Mesendoderm (in vitro differentiated cells): ENCODE measurements at regions not wholly inside any gene's neighbourhood (a gene's known extent, or its start where the extent isn't known, plus 50 kb on each side); places are given as distances from the start of the nearest gene placed in this dataset.

Experiments
- DNase-seq: peaks from one replicate; pipeline ENCODE4 v3.0.0; 2013
- H2AK5ac ChIP-seq: 2 replicates; pipeline ENCODE4 v1.6.1; 2013; ENCODE audit warnings: low read length, inconsistent platforms
- H2BK120ac ChIP-seq: 2 replicates; pipeline ENCODE4 v1.6.1; 2013; ENCODE audit warnings: low read depth, mild to moderate bottlenecking, low read length, moderate library complexity, mixed read lengths
- H2BK15ac ChIP-seq: replicated peaks from 2 replicates; pipeline ENCODE4 v1.6.1; 2013; ENCODE audit warnings: low read depth, mild to moderate bottlenecking, moderate library complexity
- H2BK5ac ChIP-seq: 2 replicates; pipeline ENCODE4 v1.6.1; 2013; ENCODE audit warnings: low read length, inconsistent platforms
- H3K18ac ChIP-seq: 2 replicates; pipeline ENCODE4 v1.6.1; 2013; ENCODE audit warnings: mild to moderate bottlenecking, low read length, mixed read lengths
- H3K23ac ChIP-seq: one replicate; pipeline ENCODE4 v1.6.1; 2013; ENCODE audit warnings: low read length
- H3K27ac ChIP-seq: 2 replicates; pipeline ENCODE4 v1.5.1; 2013; ENCODE audit warnings: low read depth, mild to moderate bottlenecking, inconsistent platforms, low read length, moderate library complexity
- H3K27me3 ChIP-seq: 2 replicates; pipeline ENCODE4 v1.6.1; 2013; ENCODE audit warnings: low read length, control low read depth, mild to moderate bottlenecking, inconsistent platforms; ENCODE audit not compliant: insufficient read depth, poor library complexity
- H3K36me3 ChIP-seq: 2 replicates; pipeline ENCODE4 v1.6.1; 2013; ENCODE audit warnings: low read length, inconsistent platforms; ENCODE audit not compliant: control insufficient read depth, insufficient read depth
- H3K4ac ChIP-seq: one replicate; pipeline ENCODE4 v1.6.1; 2013; ENCODE audit warnings: low read depth, mild to moderate bottlenecking, low read length, moderate library complexity
- H3K4me1 ChIP-seq: 2 replicates; pipeline ENCODE4 v1.6.1; 2013; ENCODE audit warnings: low read depth, low read length, inconsistent platforms; ENCODE audit not compliant: control insufficient read depth
- H3K4me2 ChIP-seq: 2 replicates; pipeline ENCODE4 v1.6.1; 2013; ENCODE audit warnings: low read length
- H3K4me3 ChIP-seq: 2 replicates; pipeline ENCODE4 v1.5.1; 2013; ENCODE audit warnings: mild to moderate bottlenecking, low read length
- H3K56ac ChIP-seq: one replicate; pipeline ENCODE4 v1.6.1; 2013; ENCODE audit warnings: low read length
- H3K79me1 ChIP-seq: 2 replicates; pipeline ENCODE4 v1.6.1; 2013; ENCODE audit warnings: low read length, inconsistent platforms
- H3K79me2 ChIP-seq: 2 replicates; pipeline ENCODE4 v1.6.1; 2013; ENCODE audit warnings: mild to moderate bottlenecking, low read length; ENCODE audit not compliant: control insufficient read depth, insufficient read depth
- H3K9ac ChIP-seq: 2 replicates; pipeline ENCODE4 v1.6.1; 2013; ENCODE audit warnings: low read length, inconsistent platforms
- H4K5ac ChIP-seq: one replicate; pipeline ENCODE4 v1.6.1; 2013; ENCODE audit warnings: low read length
- H4K8ac ChIP-seq: one replicate; pipeline ENCODE4 v1.6.1; 2013; ENCODE audit warnings: low read depth, mild to moderate bottlenecking, control low read depth, low read length, moderate library complexity
- WGBS: extraction: QIAGEN DNeasy Blood & Tissue Kit; methylation state at CpG from one replicate; pipeline ENCODE4 v1.1.7; 2013; ENCODE audit warnings: low lambda C conversion rate, missing lambda C conversion rate; ENCODE audit not compliant: insufficient coverage; ENCODE audit errors: extremely low coverage; 5-methylcytosine and 5-hydroxymethylcytosine counted together

DNA sequence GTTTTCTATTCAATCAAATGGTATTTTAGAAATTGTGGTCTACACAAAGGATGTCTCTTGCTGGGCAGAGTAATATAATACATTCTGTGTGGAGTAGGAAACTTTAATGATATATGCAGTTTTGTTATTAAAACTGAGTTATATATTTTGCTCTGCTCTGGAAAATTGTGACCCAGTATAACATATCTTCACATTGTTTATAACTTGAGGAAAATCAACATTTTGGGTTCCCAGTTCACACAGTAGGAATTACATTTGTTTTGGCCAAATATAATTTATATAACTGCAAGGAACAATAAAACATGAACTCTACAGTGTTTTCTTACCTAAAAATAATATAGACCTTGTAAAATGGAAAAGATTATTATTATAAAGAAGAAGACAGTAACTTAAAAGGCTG lies 372.4 kb downstream of the OSR1 start:
- no peaks in the 10 kb centered on the region for H3K27me3 ChIP-seq
- H3K18ac ChIP-seq: no peak overlapping the region
- no peaks in the 10 kb centered on the region for H3K79me2 ChIP-seq
- H3K4me2 ChIP-seq: no peak overlapping the region
- no peak overlapping the region for H4K8ac ChIP-seq
- H4K5ac ChIP-seq: no peak overlapping the region
- H3K4me3 ChIP-seq: no peak overlapping the region
- no peak overlapping the region for H2BK5ac ChIP-seq
- no peak overlapping the region for H3K9ac ChIP-seq
- no peak overlapping the region for H2AK5ac ChIP-seq
- no peak overlapping the region for H3K56ac ChIP-seq
- H3K4ac ChIP-seq: no peak overlapping the region
- no peaks in the 10 kb centered on the region for H3K79me1 ChIP-seq
- no peak overlapping the region for H3K23ac ChIP-seq
- H3K27ac ChIP-seq: no peak overlapping the region
- no peak overlapping the region for H2BK120ac ChIP-seq
- H2BK15ac ChIP-seq: no peak overlapping the region
- H3K36me3 ChIP-seq: no peaks in the 10 kb centered on the region
- no peaks in the 10 kb centered on the region for H3K4me1 ChIP-seq
- no peak for DNase-seq

GRCh38 chr2:18980786-18981430 lies 377.5 kb downstream of the OSR1 start:
- no peak overlapping the region for H2BK120ac ChIP-seq
- H3K18ac ChIP-seq: no peak overlapping the region
- H3K4me1 ChIP-seq: no peaks in the 10 kb centered on the region
- H3K4me3 ChIP-seq: no peak overlapping the region
- no peaks in the 10 kb centered on the region for H3K27me3 ChIP-seq
- no peaks in the 10 kb centered on the region for H3K36me3 ChIP-seq
- no peak overlapping the region for H4K5ac ChIP-seq
- H3K79me1 ChIP-seq: no peaks in the 10 kb centered on the region
- H3K79me2 ChIP-seq: no peaks in the 10 kb centered on the region
- no peak overlapping the region for H3K4me2 ChIP-seq
- H3K4ac ChIP-seq: no peak overlapping the region
- no peak overlapping the region for H3K23ac ChIP-seq
- WGBS: no CpG with 5 or more reads among the region's 6 CpGs
- H3K27ac ChIP-seq: no peak overlapping the region
- no peak overlapping the region for H2AK5ac ChIP-seq
- H3K56ac ChIP-seq: no peak overlapping the region
- no peak overlapping the region for H3K9ac ChIP-seq
- H2BK15ac ChIP-seq: no peak overlapping the region
- H4K8ac ChIP-seq: no peak overlapping the region
- DNase-seq: no peak
- no peak overlapping the region for H2BK5ac ChIP-seq

DNA sequence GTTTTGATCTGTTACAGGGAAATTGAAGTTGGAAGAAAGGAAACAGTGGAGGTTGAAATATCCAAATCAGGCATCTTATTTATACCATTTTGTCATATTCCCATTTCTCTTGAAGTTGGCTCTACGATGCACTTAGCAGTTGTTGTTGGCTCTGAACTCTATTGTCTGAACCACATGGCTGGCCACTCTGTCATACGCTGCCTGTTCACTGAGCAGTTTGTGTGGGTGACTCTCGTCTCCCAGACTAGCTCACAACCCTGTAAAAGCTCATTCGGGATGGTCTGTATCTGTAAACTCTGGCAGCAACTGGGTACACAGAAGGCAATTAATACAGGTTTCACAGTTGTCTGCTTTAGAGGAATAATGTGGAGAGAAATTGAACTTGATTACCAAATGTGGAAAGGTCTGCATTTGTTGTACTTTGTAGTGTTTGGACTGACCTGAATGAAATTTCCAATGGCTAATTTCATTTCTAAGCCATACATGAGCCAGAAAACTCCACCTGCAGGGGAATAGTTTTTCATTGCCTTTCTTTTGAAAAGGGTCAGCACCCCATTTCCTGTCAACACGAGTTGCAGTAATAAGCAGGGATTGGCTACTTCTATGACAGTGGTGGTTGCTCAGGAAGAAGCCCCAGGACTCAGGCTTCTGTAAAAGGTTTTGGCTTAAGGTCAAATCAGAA lies 378.2 kb downstream of the OSR1 start:
- H3K4ac ChIP-seq: no peak overlapping the region
- H2AK5ac ChIP-seq: no peak overlapping the region
- H3K79me2 ChIP-seq: no peaks in the 10 kb centered on the region
- no peak overlapping the region for H3K9ac ChIP-seq
- no peak overlapping the region for H3K27ac ChIP-seq
- no peak for DNase-seq
- no peak overlapping the region for H4K8ac ChIP-seq
- H4K5ac ChIP-seq: no peak overlapping the region
- H3K23ac ChIP-seq: no peak overlapping the region
- H3K4me1 ChIP-seq: no peaks in the 10 kb centered on the region
- H3K18ac ChIP-seq: no peak overlapping the region
- no peak overlapping the region for H3K56ac ChIP-seq
- no peak overlapping the region for H2BK5ac ChIP-seq
- H3K4me2 ChIP-seq: no peak overlapping the region
- no peak overlapping the region for H2BK15ac ChIP-seq
- no CpG with 5 or more reads among the region's 5 CpGs for WGBS
- no peaks in the 10 kb centered on the region for H3K79me1 ChIP-seq
- H2BK120ac ChIP-seq: no peak overlapping the region
- no peaks in the 10 kb centered on the region for H3K27me3 ChIP-seq
- no peaks in the 10 kb centered on the region for H3K36me3 ChIP-seq
- no peak overlapping the region for H3K4me3 ChIP-seq

GRCh38 chr2:18977409-18977808 lies 381.0 kb downstream of the OSR1 start:
- Histone ChIP-seq H3K27me3 (no peaks in the 10 kb centered on the region), H3K4me2 (no peak overlapping the region), H3K18ac (no peak overlapping the region), H3K4ac (no peak overlapping the region), H3K9ac (no peak overlapping the region), H4K8ac (no peak overlapping the region), H2AK5ac (no peak overlapping the region), H3K23ac (no peak overlapping the region), H2BK5ac (no peak overlapping the region), H3K79me2 (no peaks in the 10 kb centered on the region), H3K27ac (no peak overlapping the region), H3K79me1 (no peaks in the 10 kb centered on the region), H2BK120ac (no peak overlapping the region), H2BK15ac (no peak overlapping the region), H4K5ac (no peak overlapping the region), H3K4me1 (no peaks in the 10 kb centered on the region), H3K4me3 (no peak overlapping the region), H3K36me3 (no peaks in the 10 kb centered on the region), H3K56ac (no peak overlapping the region)
- DNase-seq: no peak
- WGBS: no CpG with 5 or more reads among the region's 3 CpGs

GRCh38 chr2:18976168-18976961 lies 382.1 kb downstream of the OSR1 start:
- H3K18ac ChIP-seq: no peak overlapping the region
- no CpG with 5 or more reads among the region's 14 CpGs for WGBS
- no peak overlapping the region for H3K4me2 ChIP-seq
- H3K27ac ChIP-seq: no peak overlapping the region
- no peak overlapping the region for H2AK5ac ChIP-seq
- H3K4me1 ChIP-seq: no peaks in the 10 kb centered on the region
- no peak overlapping the region for H3K4me3 ChIP-seq
- H2BK15ac ChIP-seq: no peak overlapping the region
- no peaks in the 10 kb centered on the region for H3K36me3 ChIP-seq
- no peak overlapping the region for H2BK5ac ChIP-seq
- H3K4ac ChIP-seq: no peak overlapping the region
- H3K9ac ChIP-seq: no peak overlapping the region
- no peak overlapping the region for H4K8ac ChIP-seq
- no peak overlapping the region for H3K23ac ChIP-seq
- no peak overlapping the region for H4K5ac ChIP-seq
- H3K79me1 ChIP-seq: no peaks in the 10 kb centered on the region
- H3K27me3 ChIP-seq: no peaks in the 10 kb centered on the region
- no peaks in the 10 kb centered on the region for H3K79me2 ChIP-seq
- no peak overlapping the region for H3K56ac ChIP-seq
- no peak for DNase-seq
- H2BK120ac ChIP-seq: no peak overlapping the region
